GM19324 (cell line): ENCODE measurements at regions not wholly inside any gene's neighbourhood (a gene's known extent, or its start where the extent isn't known, plus 50 kb on each side); places are given as distances from the start of the nearest gene placed in this dataset.

Experiments
- ATAC-seq: cut with Tn5 transposase; IDR thresholded peaks from one replicate; pipeline ENCODE4 v1.9.1; 2021; ENCODE audit warnings: mild to moderate bottlenecking, moderate library complexity; ENCODE audit not compliant: unreplicated experiment, low FRiP score

GRCh38 chr9:82367016-82367415 lies 378.4 kb downstream of the SPATA31D1 start:
- ATAC-seq, result no peak

- ATAC-seq, result no peak
Measured at GRCh38 chr9:82367929-82368328, 379.4 kb downstream of the SPATA31D1 start.

GRCh38 chr9:82369251-82369945 lies 380.8 kb downstream of the SPATA31D1 start:
- ATAC-seq, result no peak

- no peak for ATAC-seq
Measured at GRCh38 chr9:82375041-82375440, 386.5 kb downstream of the SPATA31D1 start.

- no peak for ATAC-seq
Measured at GRCh38 chr9:82376677-82377232, 388.2 kb downstream of the SPATA31D1 start.

- no peak for ATAC-seq
Measured at GRCh38 chr9:82382887-82383616, 394.5 kb downstream of the SPATA31D1 start.

- no peak for ATAC-seq
Measured at GRCh38 chr9:82385633-82386032, 397.1 kb downstream of the SPATA31D1 start.

- ATAC-seq, result no peak
Measured at GRCh38 chr9:82397534-82397933, 409.0 kb downstream of the SPATA31D1 start.

GRCh38 chr9:82404196-82404870 lies 415.8 kb downstream of the SPATA31D1 start:
- no peak for ATAC-seq

GRCh38 chr9:82404881-82405280 lies 416.3 kb downstream of the SPATA31D1 start:
- no peak for ATAC-seq

- no peak for ATAC-seq
Measured at GRCh38 chr9:82406456-82407085, 418.0 kb downstream of the SPATA31D1 start.

GRCh38 chr9:82410306-82410705 lies 421.7 kb downstream of the SPATA31D1 start:
- peak; percentile 62 for ATAC-seq

GRCh38 chr9:82410866-82411265 lies 422.3 kb downstream of the SPATA31D1 start:
- no peak for ATAC-seq

GRCh38 chr9:82412586-82413305 lies 424.2 kb downstream of the SPATA31D1 start:
- no peak for ATAC-seq

GRCh38 chr9:82417501-82417900 lies 428.9 kb downstream of the SPATA31D1 start:
- ATAC-seq, result no peak

- ATAC-seq, result no peak
Measured at GRCh38 chr9:82418334-82418733, 429.8 kb downstream of the SPATA31D1 start.

GRCh38 chr9:82419696-82420486 lies 431.3 kb downstream of the SPATA31D1 start:
- no peak for ATAC-seq

- no peak for ATAC-seq
Measured at GRCh38 chr9:82421498-82421897, 432.9 kb downstream of the SPATA31D1 start.

- ATAC-seq, result no peak
Measured at GRCh38 chr9:82423700-82424099, 435.1 kb downstream of the SPATA31D1 start.
